Fibroblast of skin of left biceps (primary cell): ENCODE measurements at regions not wholly inside any gene's neighbourhood (a gene's known extent, or its start where the extent isn't known, plus 50 kb on each side); places are given as distances from the start of the nearest gene placed in this dataset.

Experiments
- DNase-seq, 2 experiments: peaks; one replicate each; pipeline ENCODE4 v3.0.0-alpha.2; 2013; ENCODE audit warnings: low read depth in 2 of 2

GRCh38 chr2:16173893-16174692 lies 233.7 kb downstream of the MYCN start:
- no peak for DNase-seq

GRCh38 chr2:16172324-16173175 lies 232.2 kb downstream of the MYCN start:
- no peak for DNase-seq

GRCh38 chr2:16171425-16171920 lies 231.1 kb downstream of the MYCN start:
- no peak for DNase-seq

GRCh38 chr2:16170675-16171424 lies 230.5 kb downstream of the MYCN start:
- DNase-seq = no peak

- no peak for DNase-seq
Measured at GRCh38 chr2:16169381-16169960, 229.1 kb downstream of the MYCN start.

- no peak for DNase-seq
Measured at GRCh38 chr2:16168506-16169264, 228.3 kb downstream of the MYCN start.

- no peak for DNase-seq
Measured at GRCh38 chr2:16167870-16168426, 227.6 kb downstream of the MYCN start.

- DNase-seq = no peak
Measured at GRCh38 chr2:16167451-16167861, 227.1 kb downstream of the MYCN start.

GRCh38 chr2:16166327-16166981 lies 226.1 kb downstream of the MYCN start:
- DNase-seq = no peak

- no peak for DNase-seq
Measured at GRCh38 chr2:16165518-16166326, 225.4 kb downstream of the MYCN start.

GRCh38 chr2:16162491-16163040 lies 222.2 kb downstream of the MYCN start:
- no peak for DNase-seq

GRCh38 chr2:16161768-16162490 lies 221.6 kb downstream of the MYCN start:
- DNase-seq = no peak

- DNase-seq = no peak
Measured at GRCh38 chr2:16161085-16161565, 220.8 kb downstream of the MYCN start.

GRCh38 chr2:16160281-16161084 lies 220.1 kb downstream of the MYCN start:
- no peak for DNase-seq

GRCh38 chr2:16156411-16156810 lies 216.1 kb downstream of the MYCN start:
- DNase-seq = no peak

- DNase-seq = no peak
Measured at GRCh38 chr2:16155766-16156165, 215.4 kb downstream of the MYCN start.

GRCh38 chr2:16155366-16155765 lies 215.0 kb downstream of the MYCN start:
- no peak for DNase-seq
